ENCODE measurements at regions not wholly inside any gene's neighbourhood (a gene's known extent, or its start where the extent isn't known, plus 50 kb on each side); places are given as distances from the start of the nearest gene placed in this dataset.

DNA sequence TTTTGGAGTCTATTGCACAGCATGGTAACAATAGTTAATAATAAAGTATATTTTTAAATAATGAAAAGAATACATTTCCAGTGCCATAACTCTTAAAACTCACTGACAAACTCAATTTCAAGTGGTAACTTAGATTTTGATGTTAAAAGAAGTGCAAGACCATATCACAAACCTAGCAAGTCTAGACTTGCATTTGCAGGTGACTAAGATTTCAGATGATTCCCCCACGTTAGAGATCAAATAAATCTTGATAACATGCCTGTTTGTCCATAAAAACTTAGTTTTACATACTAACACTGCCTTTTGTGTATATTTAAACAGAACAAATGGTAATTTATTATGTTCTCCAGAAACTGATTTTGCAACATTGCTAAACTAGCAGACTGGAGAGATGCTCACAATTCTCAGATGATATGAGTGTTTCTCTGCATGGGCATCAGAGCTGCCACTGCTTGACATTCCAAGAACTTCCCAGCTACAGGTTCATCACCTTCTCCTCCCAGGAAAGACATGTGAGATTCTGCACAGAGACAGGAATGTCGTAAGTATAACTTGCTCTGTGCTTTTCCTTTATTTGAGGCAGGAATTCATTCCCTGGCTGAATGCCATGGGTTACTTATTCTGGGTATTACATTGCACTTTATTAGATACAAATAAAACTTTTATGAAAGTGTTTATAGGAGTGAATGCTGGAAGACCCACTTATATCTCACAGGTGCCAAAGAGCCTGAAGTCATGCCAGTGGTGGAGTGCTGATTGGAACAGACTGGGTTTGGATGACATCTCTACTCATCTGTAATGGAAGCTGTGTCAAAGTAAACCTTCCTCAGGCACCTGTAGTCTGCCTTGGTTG is 160.2 kb upstream of the FOXA2 start:
- no peak for DNase-seq

DNA sequence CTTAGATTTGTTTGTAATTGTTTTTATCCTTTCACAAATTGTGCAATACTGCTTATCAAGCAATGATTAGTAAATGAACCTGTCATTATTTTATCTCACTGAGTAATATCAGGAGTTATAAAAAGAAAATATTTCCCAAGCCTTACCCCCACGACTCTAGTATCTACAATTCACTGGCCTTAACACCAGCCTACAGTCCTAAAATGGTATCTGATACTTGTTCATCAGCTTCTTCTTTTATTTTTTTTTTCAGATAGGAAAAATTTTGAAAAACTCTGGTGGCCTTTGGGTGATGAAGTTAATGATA is 160.8 kb upstream of the FOXA2 start:
- DNase-seq: no peak

DNA sequence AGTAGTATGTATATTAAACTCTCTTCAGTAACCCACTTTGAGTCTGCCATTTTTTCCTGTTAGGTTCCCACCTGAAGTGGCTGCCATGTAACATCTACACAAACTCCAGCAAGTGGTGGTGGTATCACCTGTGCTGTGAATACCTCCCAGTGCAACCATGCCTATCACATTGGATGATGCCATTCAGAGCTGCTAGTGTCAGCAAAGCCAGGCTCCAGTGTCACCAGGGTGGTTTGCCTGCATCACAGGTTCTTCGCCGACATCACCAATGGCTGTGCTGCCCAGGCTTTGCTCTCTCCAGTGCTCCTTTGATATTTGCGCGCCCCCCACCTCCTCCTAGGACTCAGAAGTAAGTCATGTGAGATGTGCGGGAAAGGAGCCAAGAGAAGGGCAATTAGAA is 162.6 kb upstream of the FOXA2 start:
- no peak for DNase-seq

DNA sequence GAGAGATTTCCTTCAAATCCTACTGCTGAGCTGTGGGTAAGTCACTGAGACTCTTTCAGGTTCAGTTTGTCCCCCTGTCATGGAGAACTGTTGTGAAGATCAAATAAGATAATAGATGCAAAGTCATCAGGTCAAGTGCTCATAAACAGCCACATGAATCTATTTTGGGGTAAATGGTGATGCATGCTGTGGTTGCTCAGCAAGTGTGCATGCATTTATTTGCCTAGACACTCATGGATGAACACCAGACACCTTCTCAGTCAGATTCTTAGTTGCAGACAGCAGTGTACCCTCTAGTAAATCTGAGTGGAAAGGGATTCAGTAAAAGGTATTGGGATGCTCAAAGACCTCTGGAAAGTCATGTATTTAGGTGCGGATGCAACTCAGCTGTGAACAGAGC is 168.0 kb upstream of the FOXA2 start:
- DNase-seq: no peak

DNA sequence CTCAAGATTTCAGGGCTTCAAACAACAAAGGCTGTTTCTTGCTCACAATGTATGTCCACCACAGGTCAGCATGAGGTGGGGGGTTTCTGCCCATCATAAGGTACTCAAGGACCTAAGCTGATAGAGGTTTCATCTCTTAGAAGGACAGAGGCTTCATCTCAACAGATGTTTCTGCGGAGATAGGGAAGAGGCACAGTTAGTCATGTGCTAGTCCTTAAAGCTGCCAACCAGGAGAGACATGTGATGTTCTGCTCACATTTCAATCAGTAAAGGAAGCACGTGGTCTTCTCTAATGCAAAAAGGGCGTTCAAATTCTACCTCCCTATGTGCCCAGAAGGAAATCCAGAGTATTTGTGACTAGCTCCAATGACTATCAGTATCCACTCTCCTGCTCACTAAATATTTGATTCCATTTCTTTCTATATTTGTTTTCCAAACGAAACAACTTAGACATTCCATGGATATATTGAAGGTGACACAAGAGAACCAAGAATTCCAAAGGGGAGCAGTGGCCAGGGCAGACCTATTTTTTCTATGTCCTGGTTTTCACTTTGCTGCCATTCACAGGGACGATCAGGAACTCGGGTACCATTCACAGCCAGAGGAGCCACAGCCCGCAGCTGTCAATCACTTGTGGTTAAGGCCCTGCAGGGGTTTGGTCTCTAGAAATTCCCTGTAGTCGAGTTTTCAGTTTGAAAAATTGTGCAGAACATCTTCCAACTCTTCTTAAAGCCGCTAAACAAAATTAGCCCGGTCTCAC is 173.2 kb upstream of the FOXA2 start:
- no peak for DNase-seq

DNA sequence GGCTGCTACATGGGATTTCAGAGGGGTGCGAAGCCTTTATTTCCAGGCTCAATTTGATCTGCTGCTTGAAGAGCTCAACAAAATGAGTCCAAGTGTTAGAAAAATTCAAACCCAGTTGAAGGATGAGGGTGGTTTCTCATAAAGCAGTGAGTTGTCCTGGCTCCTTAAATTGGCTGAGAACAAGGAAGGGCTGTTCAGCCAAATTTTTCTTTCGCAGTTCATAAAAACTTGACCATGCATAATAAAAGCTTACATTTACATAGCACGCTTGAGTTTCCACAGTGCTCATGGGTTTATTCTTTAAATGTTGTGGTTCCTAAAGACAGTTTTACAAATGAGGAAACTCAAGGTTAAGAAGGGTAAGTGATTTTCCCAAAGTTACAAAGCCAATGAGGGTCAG is 174.4 kb upstream of the FOXA2 start:
- no peak for DNase-seq

DNA sequence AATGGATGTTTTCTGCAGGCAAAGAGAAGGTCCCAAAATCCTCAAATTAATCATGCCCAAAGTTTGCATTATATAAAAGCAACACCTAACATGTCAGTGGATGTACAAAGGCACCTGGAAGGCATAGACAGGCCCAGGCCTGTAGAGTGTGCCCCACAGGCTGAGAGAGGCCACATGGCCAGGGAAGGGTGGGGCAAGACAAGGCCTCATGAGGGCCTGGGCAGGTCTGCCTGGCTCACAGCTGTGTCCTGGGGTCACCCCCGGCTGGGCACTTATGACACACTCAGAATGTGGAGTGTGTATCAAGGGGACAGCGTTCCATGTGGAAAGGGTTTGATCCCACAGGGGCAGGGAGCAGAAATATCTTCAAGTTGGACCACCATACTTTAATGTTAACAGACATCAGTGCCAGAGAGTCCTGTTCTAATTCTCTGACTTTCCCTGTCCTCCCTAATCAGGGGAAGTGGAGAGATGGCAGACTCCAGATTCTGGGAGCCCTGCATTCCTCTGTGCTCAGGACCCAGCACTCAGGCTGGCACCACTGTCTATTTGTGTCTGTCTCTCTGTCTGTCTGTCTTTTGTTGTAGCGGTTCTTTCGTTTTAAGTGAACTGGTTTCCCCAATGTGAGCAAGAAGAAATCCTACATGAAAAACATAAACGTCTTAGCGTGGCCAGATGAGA is 178.3 kb upstream of the FOXA2 start:
- no peak for DNase-seq

DNA sequence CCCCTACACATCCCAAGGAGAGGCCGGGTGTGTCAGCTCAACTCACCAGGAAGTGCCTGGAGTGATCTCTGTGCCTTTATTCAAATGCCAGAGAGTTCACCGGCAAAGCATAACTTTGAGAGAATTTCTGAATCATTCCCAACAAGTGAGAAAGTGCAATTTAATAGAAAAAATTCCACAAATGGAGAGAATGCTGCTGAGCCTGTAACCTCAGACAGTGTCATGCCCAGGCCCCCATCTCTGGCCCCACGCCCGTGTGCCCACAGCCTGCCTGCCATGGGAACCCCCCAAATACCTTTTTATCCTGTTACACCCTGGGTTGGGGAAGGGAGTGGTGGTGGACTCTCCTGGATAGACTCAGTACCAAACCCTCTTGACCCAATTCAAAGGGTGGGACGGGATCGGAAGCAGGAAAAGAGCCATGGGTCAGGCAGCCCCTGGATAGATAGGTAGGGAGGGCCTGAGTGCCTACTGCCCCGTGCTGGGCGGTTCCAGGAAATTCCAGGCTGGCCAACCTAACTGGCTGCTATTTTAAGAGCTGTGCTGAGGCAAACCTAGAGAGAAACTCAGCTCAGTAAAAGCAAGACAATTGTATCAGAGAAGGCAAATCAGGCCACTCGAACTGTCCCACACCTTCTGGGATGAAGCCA is 179.0 kb upstream of the FOXA2 start:
- DNase-seq: no peak

DNA sequence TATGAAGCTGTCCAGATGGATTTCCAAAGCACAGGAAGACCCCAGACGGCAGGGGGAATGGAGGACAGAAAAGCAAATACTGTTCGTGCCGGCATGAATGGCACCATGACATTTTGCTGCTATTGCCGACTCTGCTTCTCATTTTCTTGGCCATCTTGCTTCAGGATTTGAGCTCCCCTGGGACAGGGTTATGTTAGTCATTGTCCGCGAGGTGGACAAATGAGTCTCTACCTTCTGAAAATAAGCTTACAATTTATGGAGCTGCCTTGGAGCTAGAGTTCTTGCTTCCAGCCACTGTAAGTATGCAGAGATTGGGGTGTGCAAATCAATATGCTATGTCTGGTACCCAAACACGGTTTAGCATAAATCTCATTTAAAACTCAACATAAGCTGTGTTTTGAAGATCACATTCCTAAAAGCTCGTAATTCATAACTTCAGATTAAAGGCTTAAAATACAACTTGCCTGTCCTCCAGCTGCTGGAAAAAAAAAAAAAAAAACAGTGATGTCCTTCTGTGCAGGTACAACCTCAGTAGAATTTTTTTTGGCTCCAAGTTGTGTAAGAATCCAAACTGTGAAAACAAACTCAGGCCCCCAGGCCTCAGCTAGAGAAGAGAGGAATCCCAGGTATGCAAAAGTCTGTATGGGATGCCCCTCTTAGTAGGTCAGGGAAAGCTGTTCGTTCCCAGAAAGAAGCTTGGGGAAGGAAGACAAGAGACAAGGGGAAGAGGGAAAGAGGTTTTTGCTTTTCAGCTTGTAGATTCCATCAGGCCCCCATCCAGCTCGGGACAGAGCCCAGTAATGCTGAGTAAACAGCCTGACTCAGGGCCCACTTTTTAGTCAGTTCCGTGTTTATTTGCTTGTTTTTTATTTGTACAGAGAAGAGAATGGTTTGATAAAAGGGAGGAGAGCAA is 184.2 kb upstream of the FOXA2 start:
- no peak for DNase-seq

DNA sequence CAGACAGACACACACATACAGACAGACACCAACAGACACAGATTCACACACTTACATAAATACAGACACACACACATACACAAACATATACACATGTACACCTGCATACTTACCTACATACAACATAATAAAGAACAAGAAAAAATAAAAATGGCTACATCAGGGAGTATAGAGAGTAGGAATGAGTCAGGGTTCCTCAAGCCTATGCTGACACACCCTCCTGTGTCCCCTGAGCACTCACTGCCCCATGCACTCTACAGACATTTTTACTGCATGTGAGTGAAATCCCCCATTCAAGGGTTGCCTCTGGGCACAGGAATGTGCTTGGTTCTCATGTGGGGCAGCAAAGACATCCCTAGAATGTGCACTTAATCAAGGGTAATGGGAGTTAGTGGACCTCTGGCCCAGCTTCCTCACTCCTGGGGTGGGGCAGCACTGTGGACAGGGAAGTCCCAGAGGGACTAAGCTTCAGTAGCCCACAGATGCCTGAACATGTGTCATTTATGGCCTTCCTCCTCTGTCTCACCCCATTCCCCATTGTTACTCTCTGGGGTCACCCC is 185.9 kb upstream of the FOXA2 start:
- no peak for DNase-seq

DNA sequence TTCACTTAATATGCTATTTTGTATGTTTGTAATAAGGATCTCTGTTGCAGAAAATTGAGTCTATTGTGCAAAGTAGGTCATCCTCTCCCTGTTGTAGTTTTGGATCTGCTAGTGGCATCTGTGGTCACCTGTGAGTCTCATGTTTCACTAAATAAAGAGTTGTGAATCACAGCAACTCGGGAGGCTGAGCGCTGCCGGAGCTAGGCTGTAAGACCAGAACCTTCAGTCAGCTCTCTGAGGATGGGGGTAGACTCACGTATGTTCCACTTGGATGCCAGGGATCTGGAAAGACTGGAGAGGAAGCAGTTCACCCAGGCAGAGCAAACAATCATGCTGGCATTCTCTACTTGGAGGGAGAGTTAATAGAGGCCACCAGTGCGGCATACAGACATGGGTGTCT is 187.3 kb upstream of the FOXA2 start:
- DNase-seq: no peak

DNA sequence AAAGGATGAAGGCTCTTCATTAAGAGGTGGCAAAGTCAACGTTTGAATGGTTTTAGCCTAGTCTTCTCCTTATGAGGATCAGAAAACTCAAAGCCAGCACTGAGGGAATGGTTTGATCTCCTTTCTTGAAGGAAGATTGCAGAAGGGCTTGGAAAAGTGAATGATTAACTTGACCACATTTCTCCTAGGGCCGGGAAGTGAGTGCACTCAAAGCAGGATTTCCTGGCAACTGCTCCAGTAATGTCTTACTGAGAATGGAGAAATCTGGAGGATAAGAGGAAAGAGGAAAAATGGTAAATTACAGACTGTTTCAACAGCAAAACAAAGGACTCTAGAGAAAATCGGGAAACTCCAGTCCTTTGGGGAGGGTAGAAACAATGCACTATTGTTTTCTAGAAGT is 189.0 kb upstream of the FOXA2 start:
- no peak for DNase-seq

DNA sequence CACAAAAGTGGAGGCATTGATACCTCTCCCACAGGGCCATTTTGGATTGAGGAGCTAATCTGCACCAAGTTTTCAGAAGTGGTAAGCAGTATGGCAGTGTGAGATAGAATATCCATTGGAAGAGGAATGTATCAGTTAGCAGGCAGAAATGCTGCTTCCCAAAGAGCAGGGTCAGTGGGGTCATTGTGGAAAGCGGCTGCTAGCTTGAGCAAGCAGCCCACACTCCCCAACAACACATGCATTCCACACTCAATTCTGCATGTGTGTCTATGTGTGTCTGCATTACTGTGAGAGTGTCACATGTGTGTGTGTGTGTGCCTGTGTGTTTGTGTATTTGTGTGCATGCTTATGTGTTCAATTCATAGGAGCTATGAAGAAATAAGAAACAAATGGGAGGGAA is 190.9 kb upstream of the FOXA2 start:
- no peak for DNase-seq

DNA sequence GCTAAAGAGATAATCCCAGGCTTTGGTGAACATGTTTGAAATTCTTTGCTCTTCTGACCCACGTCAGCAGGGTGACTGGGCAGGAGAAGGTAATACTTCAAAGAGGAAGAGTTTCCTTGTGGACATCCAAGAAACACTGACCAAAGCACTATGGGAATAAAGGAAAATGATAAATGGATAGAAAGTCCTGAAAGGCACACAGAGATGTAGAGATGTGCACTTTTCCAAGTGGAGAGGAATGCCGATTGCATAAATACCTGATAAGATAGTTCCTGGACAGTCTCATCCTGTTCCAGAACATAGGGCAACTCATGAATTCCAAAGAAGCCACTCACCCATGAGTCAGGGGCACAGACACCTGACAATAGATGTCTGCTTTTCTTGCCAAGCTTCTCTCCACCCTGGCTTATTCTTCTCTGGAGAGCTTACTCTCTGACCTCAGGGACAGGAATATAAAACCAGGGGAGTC is 191.3 kb upstream of the FOXA2 start:
- no peak for DNase-seq

DNA sequence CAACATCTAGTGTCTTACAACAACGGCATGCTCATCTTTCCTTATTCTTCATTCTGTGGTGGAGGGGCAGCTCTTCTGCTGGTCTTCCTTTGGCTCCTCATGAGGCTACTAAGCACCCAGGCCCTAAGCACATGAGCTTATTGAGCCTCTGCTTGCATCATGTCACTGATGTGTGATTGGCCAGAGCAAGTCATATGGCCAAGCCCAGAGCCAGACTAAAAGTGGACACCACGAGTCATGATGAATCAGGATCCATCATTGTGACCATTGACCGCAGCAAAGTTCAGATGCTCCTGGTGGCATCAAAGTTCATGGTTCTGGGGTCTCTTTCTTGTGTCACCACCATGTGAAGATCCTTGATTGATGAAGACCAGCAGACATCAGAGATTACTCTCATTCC is 192.0 kb upstream of the FOXA2 start:
- no peak for DNase-seq

DNA sequence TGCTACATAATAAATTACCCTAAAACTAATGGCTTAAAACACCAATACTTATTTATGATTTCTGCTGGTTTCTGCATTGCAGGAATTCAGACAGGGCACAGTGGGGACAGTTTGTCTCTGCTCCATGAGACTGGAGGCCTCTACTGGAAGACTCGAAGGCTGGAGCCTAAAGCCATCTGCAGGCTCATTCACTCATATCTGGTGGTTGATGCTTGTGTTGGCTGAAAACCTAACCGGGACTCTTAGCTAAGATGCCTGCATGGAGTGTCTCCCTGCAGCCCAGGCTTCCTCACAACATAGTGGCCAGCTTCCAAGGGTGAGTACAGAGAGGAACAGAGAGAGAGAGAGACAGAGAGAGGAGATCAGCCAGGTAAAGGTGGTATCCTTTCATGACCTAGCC is 195.5 kb upstream of the FOXA2 start:
- no peak for DNase-seq

DNA sequence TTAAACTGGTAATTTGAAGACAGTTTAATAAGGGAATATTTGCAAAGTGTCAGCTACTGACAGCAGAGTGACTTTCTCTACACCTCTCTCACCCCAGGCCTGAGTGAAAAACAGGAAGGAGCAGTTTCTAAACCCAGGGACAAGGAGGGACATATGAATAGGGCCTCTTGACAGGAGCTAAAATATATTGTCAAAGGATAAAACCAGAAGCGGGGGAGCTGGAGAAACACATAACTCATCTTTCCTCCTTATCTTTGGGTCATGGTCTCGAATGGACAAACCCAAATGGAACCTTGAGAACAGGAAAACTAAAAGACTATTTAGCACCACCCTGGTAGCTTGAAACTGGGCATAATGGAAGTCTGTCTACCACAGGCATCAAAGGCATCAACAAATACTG is 197.5 kb upstream of the FOXA2 start:
- DNase-seq: no peak

DNA sequence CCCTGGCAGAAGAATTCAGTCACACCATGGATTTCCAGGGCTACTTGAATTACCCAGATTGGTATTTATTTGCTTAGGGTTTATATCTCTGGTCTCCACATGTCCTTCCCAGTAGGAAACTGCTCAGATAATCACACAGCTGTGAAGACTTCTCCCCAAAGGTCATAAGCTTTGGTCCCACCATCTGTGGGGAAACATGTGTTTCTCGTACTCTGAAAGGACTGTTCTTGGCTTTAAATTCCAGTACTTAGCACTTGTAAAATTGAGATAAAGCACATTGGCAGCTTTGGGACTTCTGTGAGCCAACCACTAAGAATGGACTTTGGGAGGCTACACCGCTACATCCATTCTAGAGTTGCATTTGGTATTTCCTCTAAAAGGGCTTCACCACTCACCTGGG is 205.3 kb upstream of the FOXA2 start:
- DNase-seq: no peak

DNA sequence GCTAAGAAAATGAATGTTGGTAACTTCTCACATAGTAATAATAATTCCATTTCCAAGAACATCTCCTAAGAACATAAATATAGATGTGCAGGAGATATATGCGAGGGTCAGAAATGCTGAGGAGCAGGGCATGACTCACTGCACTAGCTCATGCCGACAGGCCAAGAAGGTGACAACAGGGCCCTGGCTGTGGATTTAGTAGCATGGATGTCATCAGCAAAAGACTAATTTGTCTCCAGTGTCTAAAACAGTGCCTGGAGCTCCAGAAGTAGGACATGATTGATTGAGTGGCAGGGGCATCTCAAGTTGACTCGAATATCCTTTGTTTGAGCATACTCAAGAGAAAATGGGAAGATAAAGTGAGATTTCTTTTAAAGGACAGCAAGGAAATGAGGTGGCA is 207.0 kb upstream of the FOXA2 start:
- no peak for DNase-seq

DNA sequence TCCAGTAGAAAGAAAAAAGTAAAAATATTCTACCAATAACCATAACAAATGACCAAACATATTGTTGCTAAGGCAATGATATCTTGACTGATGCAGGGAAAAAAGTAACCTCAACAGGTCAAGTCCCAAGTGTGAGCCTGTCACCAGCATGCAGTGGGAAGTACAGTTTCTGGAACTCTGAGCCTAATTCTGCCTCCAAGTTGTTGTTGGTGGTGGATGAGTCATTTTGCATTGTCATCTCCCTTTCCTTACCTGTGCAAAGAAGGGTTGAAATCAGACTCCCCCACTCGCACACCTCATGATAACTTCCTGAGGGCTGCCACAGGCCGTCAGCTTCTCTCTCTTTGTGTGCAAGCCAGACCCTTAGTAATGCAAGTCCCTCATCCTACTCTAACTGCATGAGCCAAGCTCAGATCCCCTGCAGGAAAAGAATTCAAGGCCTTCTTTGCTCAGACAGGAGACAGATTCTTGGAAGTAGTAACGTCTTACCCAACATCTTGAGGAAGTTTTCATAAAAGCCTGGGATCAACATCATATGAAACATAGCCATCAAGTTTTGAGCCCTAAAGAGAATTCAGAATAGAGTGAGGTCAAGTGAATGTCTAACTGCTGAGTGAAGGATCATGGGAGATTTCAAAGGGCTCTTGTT is 207.6 kb upstream of the FOXA2 start:
- no peak for DNase-seq

DNA sequence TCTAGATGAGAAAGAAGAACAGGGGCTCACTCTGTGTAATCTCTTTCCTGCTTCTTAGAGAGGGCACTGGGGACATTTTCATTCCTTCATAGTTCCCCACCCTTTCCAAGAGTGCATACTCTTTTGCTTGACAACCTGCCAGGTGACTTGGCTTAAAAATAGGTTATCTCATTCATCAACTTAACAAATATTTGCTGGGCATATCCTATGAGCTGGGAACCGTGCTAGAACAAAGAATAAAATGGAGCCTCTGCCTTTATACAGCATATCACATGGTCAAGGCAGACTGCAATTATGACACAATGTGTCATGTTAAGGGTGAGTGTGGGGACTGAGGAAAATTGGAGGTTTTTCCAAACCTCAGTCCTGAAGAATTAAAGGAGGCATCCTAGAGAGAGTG is 209.8 kb upstream of the FOXA2 start:
- DNase-seq: no peak

DNA sequence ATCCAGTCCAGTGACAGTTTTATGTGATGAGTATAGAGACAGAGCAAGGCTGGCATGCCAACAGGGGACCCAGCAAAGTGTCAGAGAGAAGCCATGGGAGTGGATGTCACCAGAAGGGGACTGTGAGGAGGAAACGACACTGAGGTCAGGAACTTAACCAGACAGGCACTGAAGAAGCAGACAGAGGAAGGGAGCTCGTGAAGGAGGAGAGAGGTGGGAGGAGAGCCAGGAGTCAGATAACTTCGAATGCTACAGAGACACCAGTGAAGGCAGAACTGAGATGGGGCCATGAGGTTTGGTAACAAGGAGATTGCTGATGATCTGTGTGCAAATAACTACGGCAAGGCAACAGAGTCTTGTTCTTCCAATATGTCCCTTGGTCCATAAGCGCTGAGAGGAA is 211.1 kb upstream of the FOXA2 start:
- no peak for DNase-seq

All from NCI-H2171 (cell line).